HUES48 (cell line): ENCODE measurements at regions not wholly inside any gene's neighbourhood (a gene's known extent, or its start where the extent isn't known, plus 50 kb on each side); places are given as distances from the start of the nearest gene placed in this dataset.

ENCODE experiments used
- H3K27ac ChIP-seq: one replicate; pipeline ENCODE4 v1.7.0; 2013; ENCODE audit warnings: low read depth, low read length, inconsistent platforms
- H3K27me3 ChIP-seq: 2 replicates; pipeline ENCODE4 v1.6.1; 2013; ENCODE audit warnings: mild to moderate bottlenecking, low read length; ENCODE audit not compliant: control insufficient read depth, insufficient read depth
- H3K36me3 ChIP-seq: 2 replicates; pipeline ENCODE4 v1.6.1; 2013; ENCODE audit warnings: low read length; ENCODE audit not compliant: control insufficient read depth, insufficient read depth
- H3K4me1 ChIP-seq: 2 replicates; pipeline ENCODE4 v1.6.1; 2013; ENCODE audit warnings: mild to moderate bottlenecking, low read length; ENCODE audit not compliant: control insufficient read depth, insufficient read depth
- H3K4me3 ChIP-seq: 2 replicates; pipeline ENCODE4 v1.5.1; 2013; ENCODE audit warnings: mild to moderate bottlenecking, low read depth, low read length
- H3K9ac ChIP-seq: 2 replicates; pipeline ENCODE4 v1.6.1; 2013; ENCODE audit warnings: mild to moderate bottlenecking, low read depth, low read length, moderate library complexity
- H3K9me3 ChIP-seq: 2 replicates; pipeline ENCODE4 v1.6.1; 2013; ENCODE audit warnings: low read length; ENCODE audit not compliant: control insufficient read depth, insufficient read depth

DNA sequence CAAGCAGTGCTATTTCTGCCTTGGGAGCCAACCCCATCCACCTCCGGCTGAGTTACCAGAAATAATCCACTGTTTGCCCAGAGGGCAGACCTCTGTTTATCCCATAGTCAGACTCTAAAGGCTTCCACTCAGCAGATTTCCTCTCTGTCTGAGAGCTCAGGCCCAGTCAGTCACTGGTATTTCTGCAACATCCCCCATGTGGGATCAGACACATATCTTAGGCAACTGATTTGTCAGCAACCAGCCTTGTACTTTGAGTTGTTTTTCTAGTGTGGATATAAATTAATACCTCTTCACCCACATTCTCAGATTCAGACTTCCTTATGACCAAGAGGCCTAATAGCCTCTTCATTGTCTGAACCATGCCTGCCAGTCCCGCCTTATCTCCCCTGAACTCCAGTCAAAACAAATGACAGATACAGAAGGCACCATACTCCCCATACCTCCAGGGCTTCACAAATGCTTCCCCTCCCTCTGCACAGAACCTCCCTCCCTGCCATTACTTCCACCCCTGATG, 193.6 kb downstream of the FAM76B start:
- H3K4me1 ChIP-seq: peaks cover 8% of the 10 kb centered on the region
- H3K9me3 ChIP-seq: no peaks in the 10 kb centered on the region

DNA sequence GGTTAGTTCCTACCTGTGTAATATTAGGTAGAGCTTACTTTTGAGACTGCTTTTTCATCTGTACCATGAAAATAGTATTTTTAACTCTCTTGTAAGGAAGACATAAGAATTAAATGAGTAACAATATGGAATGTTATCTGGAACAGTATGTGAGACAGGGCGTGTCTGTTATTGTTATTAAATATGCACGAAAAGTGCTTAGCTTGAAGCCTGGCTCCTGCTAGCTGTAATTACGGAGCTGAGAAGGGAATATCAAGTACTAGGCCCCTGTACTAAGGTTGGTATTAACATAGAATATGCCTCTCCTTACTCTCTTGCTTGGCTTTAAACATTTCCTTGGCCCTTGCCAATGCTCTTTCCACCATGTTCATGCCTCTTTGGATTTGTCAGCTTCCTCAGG, 194.0 kb downstream of the FAM76B start:
- H3K9me3 ChIP-seq: no peaks in the 10 kb centered on the region
- H3K27ac ChIP-seq: no peak overlapping the region
- no peaks in the 10 kb centered on the region for H3K27me3 ChIP-seq
- H3K4me1 ChIP-seq: peaks cover 8% of the 10 kb centered on the region
- no peaks in the 10 kb centered on the region for H3K36me3 ChIP-seq
- H3K4me3 ChIP-seq: no peak overlapping the region
- H3K9ac ChIP-seq: no peak overlapping the region

More for the DNA sequence above, 193.6 kb downstream of the FAM76B start:
- Histone ChIP-seq H3K27ac (no peak overlapping the region), H3K9ac (no peak overlapping the region), H3K27me3 (no peaks in the 10 kb centered on the region), H3K4me3 (no peak overlapping the region), H3K36me3 (no peaks in the 10 kb centered on the region)

DNA sequence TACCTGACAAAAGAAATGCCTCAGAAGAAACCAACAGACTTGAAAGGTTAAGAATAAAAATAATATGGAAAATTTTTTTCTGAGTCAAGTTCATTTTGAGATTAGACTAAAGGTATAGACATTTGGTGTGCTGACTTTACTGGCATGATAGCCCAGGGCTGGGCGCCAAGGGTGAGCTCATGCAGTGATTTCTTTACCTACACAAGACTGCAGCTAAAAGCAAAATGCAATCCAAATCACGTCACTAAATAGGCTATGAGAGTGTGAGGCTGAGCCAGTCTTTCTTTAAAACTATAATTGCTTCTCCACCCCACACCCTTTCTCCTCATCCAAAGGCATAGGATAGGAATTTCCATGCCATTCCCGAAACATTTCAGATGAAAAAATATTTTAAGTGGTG, 196.5 kb downstream of the FAM76B start:
- Histone ChIP-seq H3K36me3 (no peaks in the 10 kb centered on the region), H3K27me3 (no peaks in the 10 kb centered on the region), H3K4me1 (peaks cover 8% of the 10 kb centered on the region), H3K4me3 (no peak overlapping the region), H3K27ac (no peak overlapping the region), H3K9me3 (no peaks in the 10 kb centered on the region), H3K9ac (no peak overlapping the region)

- Histone ChIP-seq H3K36me3 (no peaks in the 10 kb centered on the region), H3K4me1 (peaks cover 8% of the 10 kb centered on the region), H3K4me3 (no peak overlapping the region), H3K9me3 (no peaks in the 10 kb centered on the region), H3K9ac (no peak overlapping the region), H3K27me3 (no peaks in the 10 kb centered on the region), H3K27ac (no peak overlapping the region)
Observed at GRCh38 chr11:95592471-95592870, 197.1 kb downstream of the FAM76B start.

- H3K4me3 ChIP-seq: no peak overlapping the region
- no peaks in the 10 kb centered on the region for H3K27me3 ChIP-seq
- H3K9ac ChIP-seq: no peak overlapping the region
- H3K36me3 ChIP-seq: no peaks in the 10 kb centered on the region
- peaks cover 8% of the 10 kb centered on the region for H3K4me1 ChIP-seq
- no peak overlapping the region for H3K27ac ChIP-seq
- no peaks in the 10 kb centered on the region for H3K9me3 ChIP-seq
Observed at GRCh38 chr11:95589893-95590612, 199.5 kb downstream of the FAM76B start.

DNA sequence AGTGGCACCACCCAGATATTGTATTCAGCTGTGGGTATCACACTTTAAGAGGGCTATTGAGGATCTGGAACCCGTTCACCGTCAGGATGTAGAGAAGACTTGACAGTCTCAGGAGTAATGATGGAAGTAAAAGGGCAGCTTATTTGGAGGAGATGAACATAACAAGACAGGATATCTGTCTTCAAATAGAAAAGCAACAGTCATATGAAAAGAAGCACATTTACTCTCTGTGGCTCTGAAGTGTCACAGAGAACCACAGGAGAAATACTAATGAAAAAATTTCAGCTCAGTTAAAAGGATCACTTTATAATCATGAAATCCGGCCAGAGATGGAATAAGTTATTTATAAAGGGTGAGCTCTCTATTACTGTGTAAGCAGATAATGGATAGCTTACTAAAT, 200.8 kb downstream of the FAM76B start:
- Histone ChIP-seq H3K27me3 (no peaks in the 10 kb centered on the region), H3K27ac (no peak overlapping the region)

GRCh38 chr11:95586661-95587060, 202.9 kb downstream of the FAM76B start:
- Histone ChIP-seq H3K9ac (no peak overlapping the region), H3K27ac (no peak overlapping the region), H3K36me3 (no peaks in the 10 kb centered on the region), H3K4me1 (no peaks in the 10 kb centered on the region), H3K9me3 (no peaks in the 10 kb centered on the region), H3K27me3 (no peaks in the 10 kb centered on the region), H3K4me3 (no peak overlapping the region)

More for the DNA sequence above, 200.8 kb downstream of the FAM76B start:
- no peak overlapping the region for H3K4me3 ChIP-seq
- no peak overlapping the region for H3K9ac ChIP-seq
- H3K36me3 ChIP-seq: no peaks in the 10 kb centered on the region
- H3K4me1 ChIP-seq: peaks cover 8% of the 10 kb centered on the region
- no peaks in the 10 kb centered on the region for H3K9me3 ChIP-seq

DNA sequence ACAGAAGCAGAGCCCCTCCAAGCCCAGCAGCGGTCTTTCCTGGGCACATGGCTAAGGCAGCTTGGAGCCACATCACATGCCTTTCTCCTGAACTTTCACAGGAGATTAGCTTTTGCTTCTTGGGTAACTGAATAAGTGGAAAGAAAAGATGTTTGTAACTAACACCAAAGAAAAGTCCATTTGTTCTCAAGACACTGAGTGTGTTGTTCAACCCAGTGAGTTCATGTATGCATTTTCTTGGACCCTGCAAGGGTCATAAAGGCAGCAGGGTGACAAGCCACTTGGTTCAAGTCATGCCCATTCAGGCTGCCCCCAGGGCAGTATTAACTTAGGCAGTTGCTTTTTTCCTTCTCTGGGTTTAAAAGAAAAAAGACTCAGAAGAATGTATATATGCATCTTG, 203.4 kb downstream of the FAM76B start:
- no peak overlapping the region for H3K27ac ChIP-seq
- no peak overlapping the region for H3K9ac ChIP-seq
- no peaks in the 10 kb centered on the region for H3K27me3 ChIP-seq
- no peak overlapping the region for H3K4me3 ChIP-seq
- H3K4me1 ChIP-seq: no peaks in the 10 kb centered on the region
- no peaks in the 10 kb centered on the region for H3K36me3 ChIP-seq
- H3K9me3 ChIP-seq: no peaks in the 10 kb centered on the region

DNA sequence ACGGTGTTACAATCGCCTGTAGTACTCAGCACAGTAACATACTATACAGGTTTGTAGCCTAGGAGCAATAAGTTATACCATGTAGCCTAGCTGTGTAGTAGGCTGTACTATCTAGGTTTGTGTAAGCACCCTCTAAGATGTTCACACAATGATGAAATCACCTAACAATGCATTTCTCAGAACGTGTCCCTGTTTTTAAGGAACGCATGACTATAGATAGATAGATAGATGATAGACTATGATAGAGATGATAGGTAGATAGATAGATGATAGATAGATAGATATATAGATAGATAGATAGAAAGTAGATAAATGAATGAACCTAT, 203.9 kb downstream of the FAM76B start:
- H3K9me3 ChIP-seq: no peaks in the 10 kb centered on the region
- H3K9ac ChIP-seq: no peak overlapping the region
- H3K27me3 ChIP-seq: no peaks in the 10 kb centered on the region
- H3K4me3 ChIP-seq: no peak overlapping the region
- H3K27ac ChIP-seq: no peak overlapping the region
- H3K36me3 ChIP-seq: no peaks in the 10 kb centered on the region
- no peaks in the 10 kb centered on the region for H3K4me1 ChIP-seq

DNA sequence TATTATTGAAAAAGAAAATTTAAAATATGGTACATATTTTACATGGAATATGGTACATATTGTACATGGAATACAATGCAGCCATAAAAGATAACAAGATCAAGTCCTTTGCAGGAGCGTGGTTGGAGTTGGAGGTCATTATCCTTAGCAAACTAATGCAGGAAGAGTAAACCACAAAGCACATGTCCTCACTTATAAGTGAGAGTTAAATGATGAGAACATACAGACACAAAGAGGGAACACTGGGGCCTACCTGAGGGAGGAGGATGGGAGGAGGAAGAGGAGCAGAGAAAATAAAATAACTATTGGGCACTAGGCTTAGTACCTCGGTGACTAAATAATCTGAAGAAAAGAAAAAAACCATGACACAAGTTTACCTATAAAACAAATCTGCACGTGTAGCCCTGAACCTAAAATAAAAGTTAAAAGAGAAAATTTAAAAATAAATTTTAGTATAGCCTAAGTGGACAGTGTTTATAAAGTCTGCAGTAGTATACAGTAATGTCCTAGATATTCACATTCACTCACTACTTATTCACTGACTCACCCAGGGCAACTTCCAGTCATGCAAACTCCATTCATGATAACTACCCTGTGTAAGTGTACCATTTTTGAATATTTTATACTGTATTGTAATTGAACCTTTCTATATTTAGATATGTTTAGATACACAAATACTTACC, 204.4 kb downstream of the FAM76B start:
- Histone ChIP-seq H3K36me3 (no peaks in the 10 kb centered on the region), H3K4me1 (no peaks in the 10 kb centered on the region), H3K27ac (no peak overlapping the region), H3K4me3 (no peak overlapping the region), H3K9ac (no peak overlapping the region), H3K9me3 (no peaks in the 10 kb centered on the region), H3K27me3 (no peaks in the 10 kb centered on the region)

DNA sequence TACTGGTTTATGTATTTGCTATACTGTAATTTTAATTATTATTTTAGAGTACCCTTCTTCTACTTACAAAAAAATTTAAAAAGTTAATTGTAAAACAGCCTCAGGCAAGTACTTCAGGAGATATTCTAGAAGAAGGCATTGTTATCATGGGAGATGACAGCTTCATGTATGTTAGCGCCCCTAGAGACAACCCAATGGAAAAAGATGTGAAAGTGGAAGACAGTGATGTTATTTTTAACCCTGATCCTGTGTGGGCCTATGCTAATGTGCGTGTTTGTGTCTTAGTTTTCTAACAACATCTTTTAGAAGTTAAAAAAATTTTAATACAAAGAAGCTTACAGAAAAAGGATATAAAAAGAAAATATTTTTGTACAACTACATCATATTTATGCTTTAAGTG, 205.0 kb downstream of the FAM76B start:
- Histone ChIP-seq H3K36me3 (no peaks in the 10 kb centered on the region), H3K4me3 (no peak overlapping the region), H3K27ac (no peak overlapping the region), H3K27me3 (no peaks in the 10 kb centered on the region), H3K9ac (no peak overlapping the region), H3K4me1 (no peaks in the 10 kb centered on the region), H3K9me3 (no peaks in the 10 kb centered on the region)
